ENCODE measurements at regions not wholly inside any gene's neighbourhood (a gene's known extent, or its start where the extent isn't known, plus 50 kb on each side); places are given as distances from the start of the nearest gene placed in this dataset.

DNA sequence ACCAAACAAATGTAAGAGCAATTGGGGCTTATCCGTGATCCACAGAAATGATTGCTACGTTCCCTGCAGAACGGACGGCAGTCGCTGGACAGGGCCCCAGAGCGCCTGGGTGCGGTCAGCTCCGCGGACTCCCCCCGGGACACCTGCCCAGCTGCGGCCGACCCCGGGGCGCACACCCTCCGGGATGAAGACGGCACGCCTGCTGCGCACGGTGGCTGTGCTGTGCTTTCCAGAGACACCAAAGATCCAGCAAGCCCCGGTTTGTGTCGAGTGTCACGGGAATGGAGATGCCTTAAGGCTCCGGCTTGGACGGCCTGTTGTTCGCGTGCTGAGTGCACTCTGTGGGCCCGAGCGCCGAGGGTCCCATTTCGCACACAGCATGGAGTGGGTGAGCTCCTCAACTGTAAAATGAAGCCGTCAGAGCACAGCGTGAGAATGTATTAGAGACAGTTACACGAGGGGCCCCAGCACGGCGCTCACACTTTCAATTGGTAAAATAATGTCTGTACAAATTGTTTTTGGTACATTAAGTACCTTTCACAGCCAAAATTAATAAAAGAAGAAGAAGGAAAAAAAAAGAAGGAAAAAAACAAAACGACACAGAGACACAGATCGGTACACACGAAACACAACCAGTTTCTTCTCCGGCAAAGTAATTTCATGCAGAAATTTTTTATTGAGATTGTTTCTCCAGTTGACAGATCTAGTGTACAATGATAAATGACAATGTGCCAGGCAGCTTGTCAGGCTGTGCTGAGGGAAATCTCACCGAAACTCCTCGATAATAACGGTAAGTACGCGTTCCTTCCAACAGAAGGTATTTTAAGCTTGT lies 615.8 kb upstream of the SALL3 start:
- no peak for DNase-seq (ENCODE audit: low read depth)

DNA sequence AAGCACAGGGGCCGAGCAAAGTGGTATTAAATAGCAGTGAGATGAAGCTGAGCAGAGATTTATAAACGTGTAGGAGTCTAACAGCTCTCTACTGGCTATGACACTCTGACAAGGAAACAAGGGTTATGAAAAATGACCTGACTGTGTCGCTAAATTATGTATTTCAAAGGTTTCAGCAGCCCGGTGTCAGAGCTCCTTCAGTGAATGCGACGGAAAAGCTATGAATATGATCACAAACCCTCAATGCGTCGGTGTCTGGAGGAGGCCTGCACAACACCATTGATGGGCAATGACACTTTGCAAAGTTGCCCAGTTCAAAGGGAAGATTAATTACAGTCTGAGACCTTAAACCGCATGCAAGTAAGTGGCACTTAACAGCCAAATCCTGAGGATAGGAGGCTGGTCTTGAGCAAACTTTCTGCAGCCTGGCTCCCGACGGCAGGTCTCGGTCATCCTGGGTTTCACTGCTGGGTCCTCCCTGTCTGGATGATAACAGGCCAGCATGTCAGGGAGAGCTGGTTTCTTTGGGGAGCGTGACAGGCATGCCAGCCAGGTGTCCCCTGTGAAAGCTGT lies 615.1 kb upstream of the SALL3 start:
- DNase-seq (ENCODE audit: low read depth) = no peak

DNA sequence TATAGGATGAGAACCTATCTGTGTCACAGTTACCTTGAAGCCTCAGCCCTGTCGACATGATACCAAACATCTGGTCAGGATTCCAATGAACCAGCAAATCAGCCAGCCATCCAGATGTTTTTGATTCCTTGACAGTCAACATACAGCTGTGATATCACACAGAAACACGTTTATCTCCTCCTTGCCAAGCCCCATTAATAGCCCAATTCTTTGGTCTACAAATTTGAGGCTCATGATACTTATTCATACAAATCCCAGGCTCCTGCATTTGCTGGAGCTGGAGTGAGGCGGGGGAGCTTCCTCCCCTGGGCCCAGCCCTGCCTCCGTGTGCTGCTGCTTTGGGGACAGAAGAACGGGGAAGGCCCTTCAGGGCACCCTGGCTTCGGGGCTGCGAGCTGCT lies 611.6 kb upstream of the SALL3 start:
- no peak for DNase-seq (ENCODE audit: low read depth)

DNA sequence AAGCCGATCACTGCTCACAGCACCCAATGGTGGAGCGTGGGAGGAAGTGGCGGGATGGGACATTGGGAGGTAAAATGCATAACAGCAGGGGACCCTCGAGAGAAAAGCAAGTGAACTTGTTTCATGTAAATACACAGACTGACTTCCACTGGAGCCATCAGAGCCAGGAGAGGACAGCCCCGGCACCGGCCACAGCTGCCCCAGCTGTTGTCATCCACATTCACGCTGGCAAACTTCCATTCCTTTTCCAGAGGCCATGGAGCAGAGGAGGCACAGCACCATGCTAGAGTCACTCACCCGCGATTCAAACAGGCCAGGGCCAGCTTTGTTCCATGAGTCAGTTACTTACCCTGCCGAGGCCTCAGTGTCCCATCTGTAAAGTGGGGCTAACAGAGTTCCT lies 610.9 kb upstream of the SALL3 start:
- no peak for DNase-seq (ENCODE audit: low read depth)

DNA sequence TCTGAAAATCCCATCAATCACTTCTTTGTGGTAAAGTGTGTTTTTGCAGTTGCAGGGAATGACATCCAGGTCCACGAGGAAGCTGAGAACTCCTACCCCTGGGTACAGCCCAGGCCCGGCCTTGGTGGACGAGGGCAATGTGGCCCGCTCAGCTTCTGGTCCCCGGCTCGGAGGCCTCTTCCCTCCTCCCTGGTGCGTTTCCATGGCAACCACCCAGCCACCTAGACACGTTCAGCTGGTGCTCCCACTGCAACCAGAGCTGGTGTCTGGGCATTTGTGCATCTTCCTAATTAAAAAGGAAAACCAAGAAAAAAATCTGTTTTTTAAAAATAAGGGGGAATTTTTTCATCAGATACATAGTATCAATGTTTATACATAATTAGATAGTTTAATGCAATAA lies 603.6 kb upstream of the SALL3 start:
- no peak for DNase-seq (ENCODE audit: low read depth)

DNA sequence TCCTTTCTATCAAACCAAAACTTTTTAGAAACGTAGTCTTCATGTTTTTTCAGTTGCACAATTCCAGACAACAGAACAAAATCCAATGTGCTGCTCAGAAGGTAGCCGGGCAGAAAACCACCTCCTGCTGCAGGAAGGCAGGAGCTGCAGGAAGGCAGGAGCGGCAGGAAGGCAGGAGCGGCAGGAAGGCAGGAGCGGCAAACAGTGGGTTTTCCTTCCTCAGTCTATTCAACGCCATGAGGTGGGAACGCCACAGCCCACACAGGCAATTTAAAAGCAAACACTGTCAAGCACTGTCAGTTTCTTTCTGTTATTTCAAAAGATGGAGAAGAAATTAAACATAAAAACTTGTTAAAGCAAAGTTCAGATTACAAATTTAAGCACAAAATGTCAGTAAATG lies 601.2 kb upstream of the SALL3 start:
- DNase-seq (ENCODE audit: low read depth) = no peak

DNA sequence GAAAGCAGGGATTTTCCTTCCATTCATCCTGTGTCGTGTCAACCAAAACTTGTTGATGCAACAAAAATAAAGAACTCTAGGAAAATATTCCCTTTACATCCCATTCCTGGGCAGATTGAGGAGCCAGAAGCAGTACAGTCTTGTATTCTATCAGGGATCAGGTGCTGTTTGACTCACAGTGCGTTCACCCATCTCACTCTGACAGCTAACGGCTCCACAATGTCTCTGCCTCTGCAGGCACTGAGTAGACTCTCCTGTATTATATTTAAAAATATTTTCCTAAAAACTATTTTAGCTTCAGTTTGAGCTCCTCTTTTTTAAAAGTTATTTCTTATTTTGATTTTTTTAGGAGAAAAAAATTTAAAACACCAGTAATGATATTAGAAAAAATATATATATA lies 600.6 kb upstream of the SALL3 start:
- DNase-seq (ENCODE audit: low read depth) = no peak

DNA sequence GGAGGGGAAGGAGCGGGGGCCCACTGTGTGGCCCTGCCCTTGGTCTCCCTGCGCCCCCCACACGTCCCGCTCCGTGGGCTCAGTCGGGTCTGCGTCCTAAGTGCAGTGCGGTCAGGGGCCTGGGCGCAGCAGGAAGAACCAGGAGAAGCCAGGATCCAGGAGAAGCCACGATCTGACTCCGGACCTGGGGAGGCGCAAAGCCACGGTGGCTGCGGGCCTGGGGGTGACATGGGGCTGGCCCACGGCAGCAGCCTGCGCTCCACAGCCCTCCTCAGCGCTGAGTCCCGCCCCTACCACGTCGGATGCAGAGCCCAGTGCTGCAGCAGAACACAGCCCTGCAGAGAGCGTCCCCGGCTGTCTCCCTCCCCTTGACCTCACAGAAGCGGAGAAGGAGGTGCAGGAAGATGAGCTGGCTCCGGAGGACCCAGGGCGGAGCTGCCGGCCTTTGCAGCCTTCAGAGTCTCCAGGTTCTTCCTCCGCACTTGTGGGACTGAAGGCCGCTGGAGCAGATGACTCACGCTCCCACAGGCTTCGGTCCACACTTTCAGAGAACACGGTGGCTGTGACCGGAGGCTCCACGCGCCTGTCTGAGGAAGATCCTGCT lies 589.2 kb upstream of the SALL3 start:
- no peak for DNase-seq (ENCODE audit: low read depth)

DNA sequence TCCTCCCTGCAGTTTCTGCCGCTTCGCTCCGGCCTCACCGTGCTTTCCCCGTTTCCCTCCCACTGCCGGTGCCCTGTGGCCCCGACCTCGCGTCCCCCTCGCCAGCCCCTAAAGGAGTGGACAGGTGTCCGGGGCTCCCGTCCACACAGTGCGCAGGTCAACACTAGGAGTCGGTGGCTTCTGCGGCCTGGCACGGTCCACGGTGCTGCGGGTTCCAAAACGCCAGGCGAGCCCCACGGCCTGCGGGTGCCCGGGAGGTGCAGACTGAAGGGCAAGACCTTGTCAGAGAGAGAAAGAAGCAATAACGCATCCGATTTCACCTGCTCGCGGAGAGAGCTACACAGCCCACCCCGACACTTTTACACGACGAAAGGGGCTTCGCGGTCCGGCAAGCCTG lies 588.7 kb upstream of the SALL3 start:
- no peak for DNase-seq (ENCODE audit: low read depth)

DNA sequence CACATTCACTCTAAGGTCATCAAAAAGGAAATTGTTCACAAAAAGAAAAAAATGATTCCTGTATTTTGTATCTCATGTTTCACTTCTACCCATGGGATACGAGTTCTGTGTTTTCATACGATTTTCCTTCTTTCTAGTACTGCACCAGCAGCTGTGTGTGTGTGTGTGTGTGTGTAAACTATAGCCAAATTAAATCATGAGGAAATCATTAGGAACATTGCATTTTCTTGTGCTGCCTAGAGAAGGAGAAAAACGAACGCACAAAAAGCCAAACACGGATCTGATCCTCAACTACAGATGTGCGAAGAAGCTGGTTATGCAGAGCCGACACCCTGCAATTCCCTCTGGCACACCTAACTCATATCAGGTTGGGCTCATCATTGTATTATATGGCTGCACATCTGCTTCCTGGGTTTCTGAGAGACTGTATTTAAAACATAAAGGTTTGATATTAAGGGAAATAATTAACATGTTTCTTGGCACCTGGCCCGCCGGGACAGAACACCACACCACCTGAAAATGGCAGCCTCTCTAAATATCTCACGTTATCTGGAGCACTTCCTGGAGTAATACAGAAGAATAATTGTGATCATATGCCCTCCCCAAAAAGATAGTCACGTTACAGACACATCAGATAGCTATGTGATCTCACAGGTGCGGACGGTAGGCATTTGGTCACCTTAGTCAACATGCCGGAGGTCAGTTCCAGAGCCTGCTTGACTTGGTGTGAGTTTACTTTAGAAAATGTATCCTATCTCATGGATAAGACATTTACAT lies 586.3 kb upstream of the SALL3 start:
- DNase-seq (ENCODE audit: low read depth) = no peak

DNA sequence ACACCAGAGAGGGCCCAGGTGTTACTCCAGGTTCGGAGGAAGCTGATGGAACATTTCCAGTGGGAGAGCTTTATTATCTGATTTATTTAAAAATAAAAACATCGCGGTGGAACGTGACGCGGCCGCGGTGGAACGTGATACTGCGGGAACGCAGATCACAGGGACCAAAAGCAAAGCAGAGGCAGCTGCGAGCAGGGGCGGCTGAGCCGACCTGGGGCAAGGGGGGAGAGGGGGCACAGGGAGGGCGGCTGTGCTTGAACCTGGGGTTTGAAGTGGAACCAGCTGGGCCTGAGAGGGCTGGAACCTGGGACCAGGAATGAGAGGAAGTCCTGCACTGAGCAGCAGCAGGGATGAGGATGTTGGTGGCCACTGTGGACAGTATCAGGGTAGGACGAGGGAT lies 583.5 kb upstream of the SALL3 start:
- no peak for DNase-seq (ENCODE audit: low read depth)

DNA sequence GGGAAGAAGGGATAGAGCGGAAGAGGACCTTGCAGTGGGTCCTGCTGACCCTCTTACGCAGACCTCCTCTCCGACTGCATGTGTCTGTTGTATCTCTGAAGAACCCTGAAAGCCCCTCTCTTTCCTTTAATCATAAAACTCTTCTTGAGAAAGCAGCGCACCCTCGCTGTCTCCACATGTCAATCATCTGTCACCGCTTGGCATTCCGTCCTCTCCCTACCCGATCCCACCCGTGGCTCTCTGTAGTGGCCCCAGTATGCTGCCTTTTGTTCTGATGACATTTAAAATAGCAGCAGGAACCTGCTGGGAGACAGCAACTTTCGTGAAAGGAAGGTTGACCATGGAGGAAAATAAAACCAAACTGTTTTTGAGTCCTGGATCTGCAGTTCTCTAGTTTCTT lies 582.9 kb upstream of the SALL3 start:
- DNase-seq (ENCODE audit: low read depth) = no peak

DNA sequence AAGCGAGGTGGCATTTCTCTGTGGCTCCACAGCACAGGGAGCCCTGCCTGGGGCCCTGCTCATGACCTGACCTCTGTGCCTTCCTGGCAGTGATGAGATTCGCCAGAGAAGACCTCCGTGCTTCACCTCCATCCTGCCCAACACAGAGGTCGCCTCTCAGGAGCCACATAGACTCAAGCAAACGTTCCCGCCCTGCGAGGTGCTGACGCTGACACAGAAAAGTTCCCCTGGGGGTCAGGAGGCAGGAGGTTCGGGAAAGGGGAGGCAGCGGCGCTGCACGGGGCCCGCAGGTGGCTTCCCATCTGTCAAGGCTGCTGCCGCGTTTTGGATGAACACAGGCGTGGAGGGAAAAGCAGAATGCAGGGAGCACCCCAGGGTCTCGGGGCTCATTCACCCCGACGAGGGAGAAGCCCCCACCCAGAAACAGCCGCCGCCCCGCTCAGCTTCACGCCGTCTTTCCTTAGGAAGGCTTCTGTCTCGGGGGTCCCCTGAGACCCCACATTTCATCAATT lies 579.6 kb upstream of the SALL3 start:
- no peak for DNase-seq (ENCODE audit: low read depth)

DNA sequence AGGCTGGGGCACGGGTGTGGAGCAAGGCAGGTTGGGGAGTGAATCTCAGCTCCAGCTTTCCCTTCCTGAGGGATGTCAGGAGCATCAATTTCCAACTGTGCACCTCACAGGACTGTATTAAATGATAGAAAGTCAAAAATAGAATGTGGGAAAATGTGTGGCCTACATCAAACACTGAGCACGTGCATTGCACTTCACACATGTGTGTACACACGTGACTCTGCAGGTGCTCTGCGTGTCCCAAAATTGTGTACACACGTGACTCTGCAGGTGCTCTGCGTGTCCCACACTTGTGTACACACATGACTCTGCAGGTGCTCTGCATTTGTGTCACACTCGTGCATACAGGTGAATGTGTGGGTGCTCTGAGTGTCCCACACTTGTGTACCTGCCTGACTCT lies 577.2 kb upstream of the SALL3 start:
- no peak for DNase-seq (ENCODE audit: low read depth)

DNA sequence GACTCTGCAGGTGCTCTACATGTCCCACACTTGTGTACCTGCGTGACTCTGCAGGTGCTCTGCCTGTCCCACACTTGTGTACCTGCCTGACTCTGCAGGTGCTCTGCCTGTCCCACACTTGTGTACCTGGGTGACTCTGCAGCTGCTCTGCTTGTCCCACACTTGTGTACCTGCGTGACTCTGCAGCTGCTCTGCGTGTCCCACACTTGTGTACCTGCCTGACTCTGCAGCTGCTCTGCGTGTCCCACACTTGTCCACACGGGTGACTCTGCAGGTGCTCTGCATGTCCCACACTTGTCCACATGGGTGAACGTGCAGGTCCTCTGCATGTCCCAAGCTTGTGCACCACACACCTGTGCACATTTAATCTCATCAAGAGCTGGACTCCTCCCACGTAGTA lies 576.7 kb upstream of the SALL3 start:
- DNase-seq (ENCODE audit: low read depth) = no peak

DNA sequence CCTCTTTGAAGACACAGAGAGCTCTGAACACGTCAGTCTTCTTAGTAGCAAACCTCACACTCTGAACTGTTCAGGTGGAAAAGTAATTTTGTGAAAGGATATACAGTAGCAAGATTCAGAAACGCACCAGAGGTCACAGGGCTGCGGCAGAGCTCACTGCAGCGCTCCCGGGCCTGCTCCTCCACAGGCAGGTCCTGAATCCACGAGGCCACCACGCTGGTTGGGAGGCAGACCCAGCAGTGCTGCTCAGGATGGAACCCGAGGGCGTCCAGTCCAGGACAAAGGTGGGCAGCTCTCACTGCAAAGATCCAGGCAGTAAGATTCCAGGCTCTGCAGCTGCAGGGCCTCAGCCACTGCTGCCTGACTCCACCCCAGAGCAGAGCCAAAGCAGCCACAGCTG lies 576.2 kb upstream of the SALL3 start:
- DNase-seq (ENCODE audit: low read depth) = no peak

DNA sequence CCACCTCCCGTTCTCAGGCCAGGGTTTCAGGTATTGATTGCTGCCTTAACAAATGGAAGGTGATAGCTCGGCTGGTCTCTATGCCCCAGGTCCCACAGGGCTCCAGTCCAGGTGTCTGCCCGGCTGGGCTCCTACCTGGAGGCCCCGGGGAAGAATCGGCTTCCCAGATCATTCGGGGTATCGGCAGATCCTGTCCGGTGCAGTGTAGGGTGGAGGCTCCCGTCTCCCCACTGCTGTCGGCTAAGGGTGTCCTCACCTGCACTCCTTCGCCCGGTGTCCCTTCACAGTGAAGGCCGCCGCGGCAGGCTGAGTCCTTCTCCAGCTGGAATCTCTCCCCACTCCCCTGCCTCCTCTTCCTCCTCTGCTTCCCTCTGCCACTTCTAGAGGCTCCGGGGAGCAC lies 573.9 kb upstream of the SALL3 start:
- DNase-seq (ENCODE audit: low read depth) = no peak

DNA sequence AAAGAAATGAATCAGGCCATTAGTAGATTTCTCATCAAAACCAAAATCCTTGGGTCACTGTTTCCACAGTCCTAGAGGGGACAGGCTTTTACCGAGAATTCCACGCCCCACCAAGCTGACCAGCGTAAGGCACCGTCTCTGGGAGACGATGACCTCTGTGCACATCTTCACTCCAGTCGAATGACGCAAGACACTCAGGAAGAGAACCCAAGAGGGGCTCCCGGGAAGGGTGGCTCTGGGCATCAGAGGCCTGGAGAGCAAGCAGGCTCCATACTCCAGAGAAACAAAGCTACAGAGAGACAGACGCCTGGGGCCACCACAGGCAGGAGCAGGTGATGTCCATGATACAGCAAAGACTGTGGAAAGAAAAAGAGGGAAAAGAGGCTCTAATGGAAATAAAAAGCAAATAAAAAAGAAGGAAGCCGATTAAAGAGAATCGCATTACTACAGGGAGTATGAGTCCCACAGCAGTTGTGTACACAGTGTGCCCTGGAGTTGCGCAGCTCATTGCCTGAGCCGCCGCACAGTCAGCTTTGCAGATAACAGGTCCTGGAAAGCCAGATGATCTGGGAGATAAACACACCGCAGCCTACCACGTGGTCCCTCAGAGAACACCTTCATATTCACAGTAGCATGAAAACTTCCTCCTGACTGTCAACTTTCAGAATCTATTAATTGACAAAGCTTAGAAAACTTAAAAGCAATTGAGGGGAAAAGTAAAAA lies 572.7 kb upstream of the SALL3 start:
- no peak for DNase-seq (ENCODE audit: low read depth)

DNA sequence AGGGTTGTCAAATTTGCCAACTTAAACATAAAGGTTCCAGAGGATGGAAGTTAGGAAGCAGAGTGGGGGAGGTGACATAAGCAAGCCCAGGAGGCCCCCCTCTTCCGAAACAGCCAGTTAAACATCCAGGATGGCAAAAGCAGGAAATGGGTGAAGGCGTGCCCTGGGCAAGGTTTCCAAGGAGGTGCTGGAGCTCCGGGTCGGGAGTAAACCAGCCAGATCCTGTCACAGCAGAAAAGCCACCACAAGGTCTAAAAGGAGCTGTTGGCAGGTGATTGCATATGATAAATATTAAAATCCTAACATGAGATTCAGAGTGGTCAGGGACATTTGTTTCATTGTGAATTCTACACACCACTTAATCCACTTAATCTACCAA lies 572.2 kb upstream of the SALL3 start:
- DNase-seq (ENCODE audit: low read depth) = no peak

DNA sequence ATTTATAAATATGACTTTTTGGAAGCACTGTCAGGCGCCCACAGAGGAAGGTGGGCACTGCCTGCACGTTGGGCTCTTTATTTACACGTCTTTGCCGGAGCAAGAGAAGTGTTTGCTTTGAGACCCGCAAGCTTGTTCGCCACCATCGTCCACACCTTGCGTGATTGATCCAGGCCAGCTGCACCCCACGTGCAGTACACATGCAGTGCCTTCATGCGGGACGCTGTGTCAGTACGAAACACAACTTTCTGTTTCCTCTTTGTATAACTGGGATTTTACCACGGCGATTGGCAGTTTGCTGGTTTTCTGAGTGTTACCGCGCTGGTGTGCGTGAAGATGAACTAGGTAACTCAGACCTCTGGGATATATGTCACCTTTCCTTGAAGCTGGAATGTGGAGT lies 571.0 kb upstream of the SALL3 start:
- DNase-seq (ENCODE audit: low read depth) = no peak

DNA sequence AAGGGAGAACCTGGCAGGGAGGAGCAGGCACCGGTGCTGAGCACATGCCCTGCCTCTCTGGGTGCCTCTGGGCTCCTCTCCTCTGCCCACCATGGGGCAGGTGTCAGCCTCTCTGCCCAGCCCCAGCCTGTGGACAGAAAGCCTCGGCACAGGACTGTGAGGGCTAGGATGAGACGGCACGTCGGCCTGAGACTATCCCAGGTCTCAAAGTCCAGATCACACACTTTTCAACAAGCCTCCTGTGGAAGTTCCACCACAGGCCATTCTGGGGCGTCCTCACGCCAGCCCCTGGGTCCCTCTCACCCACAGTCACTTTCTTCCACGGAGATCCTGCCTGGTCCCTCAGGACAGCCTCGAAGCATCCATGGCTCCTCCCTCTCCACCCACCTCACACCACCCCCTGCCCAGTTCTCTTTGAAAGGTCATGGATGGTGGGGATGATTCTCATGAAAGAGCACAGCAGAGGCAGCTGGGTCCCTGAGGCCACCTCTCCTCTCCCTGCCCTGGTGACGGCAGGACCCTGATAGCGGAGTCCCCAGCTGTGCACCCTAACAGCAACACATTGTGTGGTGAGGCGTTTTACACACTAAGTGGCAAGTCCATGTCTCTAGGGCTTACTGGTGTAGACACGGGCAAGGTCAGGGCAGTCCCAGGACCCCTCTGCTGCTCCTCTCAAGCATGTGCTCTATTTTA lies 569.4 kb upstream of the SALL3 start:
- DNase-seq (ENCODE audit: low read depth) = no peak
